WTC11 (cell line): ENCODE measurements at regions not wholly inside any gene's neighbourhood (a gene's known extent, or its start where the extent isn't known, plus 50 kb on each side); places are given as distances from the start of the nearest gene placed in this dataset.

Experiments
- ATAC-seq: fragments of 200-7000 bp; cut with Tn5 transposase; 2 replicates; pipeline ENCODE4 v1.10.0; 2021; ENCODE audit warnings: mild to moderate bottlenecking, moderate library complexity
- CTCF ChIA-PET: fragments of 300-600 bp; sonication (Branson Sonifier 250); formaldehyde crosslinking; loops from one replicate; lab custom pipeline; 2021; ENCODE audit warnings: antibody characterized with exemption; lab: Charles Lee
- POLR2A ChIA-PET: fragments of 350-600 bp; sonication (Branson Sonifier 250); formaldehyde crosslinking; loops from one replicate; lab custom pipeline; 2021; ENCODE audit warnings: antibody characterized with exemption; lab: Charles Lee
- DNase-seq: peaks from one replicate; pipeline ENCODE4 v3.0.0; 2021; ENCODE audit warnings: low spot score
- H3K27ac Mint-ChIP-seq: 2 replicates; pipeline ENCODE4 v1.8.0; 2021; ENCODE audit warnings: mixed read lengths
- H3K27me3 Mint-ChIP-seq: 2 replicates; pipeline ENCODE4 v1.8.0; 2021; ENCODE audit warnings: low read depth, mild to moderate bottlenecking, moderate library complexity, mixed read lengths
- H3K36me3 Mint-ChIP-seq: 2 replicates; pipeline ENCODE4 v1.8.0; 2021; ENCODE audit warnings: mixed read lengths
- H3K4me1 Mint-ChIP-seq: 2 replicates; pipeline ENCODE4 v1.8.0; 2022; ENCODE audit warnings: mixed read lengths
- H3K4me3 Mint-ChIP-seq: 2 replicates; pipeline ENCODE4 v1.8.0; 2021; ENCODE audit warnings: mild to moderate bottlenecking, moderate library complexity, mixed read lengths
- H3K9me3 Mint-ChIP-seq: 2 replicates; pipeline ENCODE4 v1.8.0; 2021; ENCODE audit warnings: mixed read lengths
- ATF1 ChIP-seq: sonication (generic); formaldehyde crosslinking; IDR thresholded peaks from 2 replicates; pipeline ENCODE4 v1.8.1; 2023; ENCODE audit warnings: mild to moderate bottlenecking, moderate library complexity, missing genetic modification reagents
- ATF2 ChIP-seq: sonication (generic); formaldehyde crosslinking; IDR thresholded peaks from 2 replicates; pipeline ENCODE4 v1.8.1; 2022; ENCODE audit warnings: low read depth, missing genetic modification reagents, borderline replicate concordance
- CREB1 ChIP-seq: sonication (generic); formaldehyde crosslinking; IDR thresholded peaks from 2 replicates; pipeline ENCODE4 v1.8.0; 2023; ENCODE audit warnings: mild to moderate bottlenecking, missing genetic modification reagents
- ESRRA ChIP-seq: sonication (generic); formaldehyde crosslinking; IDR thresholded peaks from 2 replicates; pipeline ENCODE4 v1.8.1; 2022; ENCODE audit warnings: mild to moderate bottlenecking, missing genetic modification reagents, borderline replicate concordance
- GRHL2 ChIP-seq: fragments of 250-450 bp; sonication (Bioruptor Pico); IDR thresholded peaks from 2 replicates; pipeline ENCODE4 v1.8.0; 2022; ENCODE audit warnings: mild to moderate bottlenecking, moderate library complexity; ENCODE audit not compliant: insufficient replicate concordance, severe bottlenecking
- HMGA2 ChIP-seq: fragments of 250-450 bp; sonication (Bioruptor Pico); IDR thresholded peaks from 2 replicates; pipeline ENCODE4 v1.4.0; 2021; ENCODE audit warnings: mild to moderate bottlenecking, moderate library complexity
- NFATC4 ChIP-seq: fragments of 250-450 bp; sonication (Bioruptor Pico); IDR thresholded peaks from 2 replicates; pipeline ENCODE4 v1.9.0; 2021; ENCODE audit warnings: mild to moderate bottlenecking
- RELA ChIP-seq: sonication (generic); formaldehyde crosslinking; IDR thresholded peaks from 2 replicates; pipeline ENCODE4 v1.8.1; 2022; ENCODE audit warnings: missing genetic modification reagents, mild to moderate bottlenecking, borderline replicate concordance
- SMAD4 ChIP-seq: sonication (generic); formaldehyde crosslinking; IDR thresholded peaks from 2 replicates; pipeline ENCODE4 v1.8.0; 2022; ENCODE audit warnings: mild to moderate bottlenecking, missing genetic modification reagents
- TCF7 ChIP-seq: sonication (generic); formaldehyde crosslinking; IDR thresholded peaks from 2 replicates; pipeline ENCODE4 v1.8.0; 2022; ENCODE audit warnings: mild to moderate bottlenecking, low read depth, missing genetic modification reagents, moderate library complexity
- ZBTB21 ChIP-seq: sonication (generic); formaldehyde crosslinking; IDR thresholded peaks from 2 replicates; pipeline ENCODE4 v1.8.1; 2023; ENCODE audit warnings: mild to moderate bottlenecking, missing genetic modification reagents, borderline replicate concordance
- ZNF219 ChIP-seq: sonication (generic); formaldehyde crosslinking; IDR thresholded peaks from 2 replicates; pipeline ENCODE4 v1.8.0; 2023; ENCODE audit warnings: missing genetic modification reagents, mild to moderate bottlenecking, borderline replicate concordance
- ZNF263 ChIP-seq: sonication (generic); formaldehyde crosslinking; IDR thresholded peaks from 2 replicates; pipeline ENCODE4 v1.8.1; 2022; ENCODE audit warnings: low read depth, mild to moderate bottlenecking, moderate library complexity, missing genetic modification reagents
- ZNF416 ChIP-seq: fragments of 250-450 bp; sonication (Bioruptor Pico); IDR thresholded peaks from 2 replicates; pipeline ENCODE4 v1.9.0; 2021; ENCODE audit warnings: mild to moderate bottlenecking, inconsistent platforms
- TF ChIP-seq, protein P1 (sequence below): sonication (generic); formaldehyde crosslinking; conservative IDR thresholded peaks from 2 replicates; pipeline ENCODE4 v1.8.1; 2023; ENCODE audit warnings: mild to moderate bottlenecking, low read depth, missing genetic modification reagents, moderate library complexity
- TF ChIP-seq, protein P2 (sequence below): fragments of 250-450 bp; sonication (Bioruptor Pico); IDR thresholded peaks from 2 replicates; pipeline ENCODE4 v1.9.0; 2021; ENCODE audit warnings: mild to moderate bottlenecking, borderline replicate concordance
- TF ChIP-seq, protein P3 (sequence below): sonication (generic); formaldehyde crosslinking; IDR thresholded peaks from 2 replicates; pipeline ENCODE4 v1.8.0; 2023; ENCODE audit warnings: mild to moderate bottlenecking, missing genetic modification reagents

DNA sequence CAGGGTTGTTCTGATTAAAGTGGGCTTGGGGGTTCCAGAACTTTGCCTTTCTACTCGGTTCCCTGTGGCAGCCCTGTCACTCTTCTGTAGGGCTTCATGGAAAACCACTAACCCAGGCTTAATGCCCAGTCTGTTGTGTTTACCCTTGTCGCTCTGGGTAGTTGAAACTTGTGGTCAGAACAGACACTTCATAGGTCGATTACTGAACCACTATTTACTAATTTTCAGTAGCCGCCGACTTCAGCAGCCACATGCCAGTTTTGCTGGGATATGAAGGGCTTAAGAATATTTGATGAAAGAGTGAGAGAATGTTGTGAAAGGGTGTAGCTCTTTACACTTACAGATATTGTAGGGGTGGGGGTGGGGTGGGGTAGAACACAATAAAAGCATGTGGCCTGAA is 362.3 kb downstream of the RND3 start (continued):
- TF ChIP-seq, protein P1, sequence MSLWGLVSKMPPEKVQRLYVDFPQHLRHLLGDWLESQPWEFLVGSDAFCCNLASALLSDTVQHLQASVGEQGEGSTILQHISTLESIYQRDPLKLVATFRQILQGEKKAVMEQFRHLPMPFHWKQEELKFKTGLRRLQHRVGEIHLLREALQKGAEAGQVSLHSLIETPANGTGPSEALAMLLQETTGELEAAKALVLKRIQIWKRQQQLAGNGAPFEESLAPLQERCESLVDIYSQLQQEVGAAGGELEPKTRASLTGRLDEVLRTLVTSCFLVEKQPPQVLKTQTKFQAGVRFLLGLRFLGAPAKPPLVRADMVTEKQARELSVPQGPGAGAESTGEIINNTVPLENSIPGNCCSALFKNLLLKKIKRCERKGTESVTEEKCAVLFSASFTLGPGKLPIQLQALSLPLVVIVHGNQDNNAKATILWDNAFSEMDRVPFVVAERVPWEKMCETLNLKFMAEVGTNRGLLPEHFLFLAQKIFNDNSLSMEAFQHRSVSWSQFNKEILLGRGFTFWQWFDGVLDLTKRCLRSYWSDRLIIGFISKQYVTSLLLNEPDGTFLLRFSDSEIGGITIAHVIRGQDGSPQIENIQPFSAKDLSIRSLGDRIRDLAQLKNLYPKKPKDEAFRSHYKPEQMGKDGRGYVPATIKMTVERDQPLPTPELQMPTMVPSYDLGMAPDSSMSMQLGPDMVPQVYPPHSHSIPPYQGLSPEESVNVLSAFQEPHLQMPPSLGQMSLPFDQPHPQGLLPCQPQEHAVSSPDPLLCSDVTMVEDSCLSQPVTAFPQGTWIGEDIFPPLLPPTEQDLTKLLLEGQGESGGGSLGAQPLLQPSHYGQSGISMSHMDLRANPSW (CRISPR knock-in tag): no peak
- no peak for TF ChIP-seq ZNF263 (CRISPR knock-in tag)
- TF ChIP-seq ZNF219: no peak
- no peak for TF ChIP-seq NFATC4 (CRISPR knock-in tag)
- TF ChIP-seq, protein P2, sequence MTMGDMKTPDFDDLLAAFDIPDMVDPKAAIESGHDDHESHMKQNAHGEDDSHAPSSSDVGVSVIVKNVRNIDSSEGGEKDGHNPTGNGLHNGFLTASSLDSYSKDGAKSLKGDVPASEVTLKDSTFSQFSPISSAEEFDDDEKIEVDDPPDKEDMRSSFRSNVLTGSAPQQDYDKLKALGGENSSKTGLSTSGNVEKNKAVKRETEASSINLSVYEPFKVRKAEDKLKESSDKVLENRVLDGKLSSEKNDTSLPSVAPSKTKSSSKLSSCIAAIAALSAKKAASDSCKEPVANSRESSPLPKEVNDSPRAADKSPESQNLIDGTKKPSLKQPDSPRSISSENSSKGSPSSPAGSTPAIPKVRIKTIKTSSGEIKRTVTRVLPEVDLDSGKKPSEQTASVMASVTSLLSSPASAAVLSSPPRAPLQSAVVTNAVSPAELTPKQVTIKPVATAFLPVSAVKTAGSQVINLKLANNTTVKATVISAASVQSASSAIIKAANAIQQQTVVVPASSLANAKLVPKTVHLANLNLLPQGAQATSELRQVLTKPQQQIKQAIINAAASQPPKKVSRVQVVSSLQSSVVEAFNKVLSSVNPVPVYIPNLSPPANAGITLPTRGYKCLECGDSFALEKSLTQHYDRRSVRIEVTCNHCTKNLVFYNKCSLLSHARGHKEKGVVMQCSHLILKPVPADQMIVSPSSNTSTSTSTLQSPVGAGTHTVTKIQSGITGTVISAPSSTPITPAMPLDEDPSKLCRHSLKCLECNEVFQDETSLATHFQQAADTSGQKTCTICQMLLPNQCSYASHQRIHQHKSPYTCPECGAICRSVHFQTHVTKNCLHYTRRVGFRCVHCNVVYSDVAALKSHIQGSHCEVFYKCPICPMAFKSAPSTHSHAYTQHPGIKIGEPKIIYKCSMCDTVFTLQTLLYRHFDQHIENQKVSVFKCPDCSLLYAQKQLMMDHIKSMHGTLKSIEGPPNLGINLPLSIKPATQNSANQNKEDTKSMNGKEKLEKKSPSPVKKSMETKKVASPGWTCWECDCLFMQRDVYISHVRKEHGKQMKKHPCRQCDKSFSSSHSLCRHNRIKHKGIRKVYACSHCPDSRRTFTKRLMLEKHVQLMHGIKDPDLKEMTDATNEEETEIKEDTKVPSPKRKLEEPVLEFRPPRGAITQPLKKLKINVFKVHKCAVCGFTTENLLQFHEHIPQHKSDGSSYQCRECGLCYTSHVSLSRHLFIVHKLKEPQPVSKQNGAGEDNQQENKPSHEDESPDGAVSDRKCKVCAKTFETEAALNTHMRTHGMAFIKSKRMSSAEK: no peak

GRCh38 chr2:150124739-150125138 is 362.7 kb downstream of the RND3 start:
- Mint-ChIP-seq H3K27me3 (no peaks in the 10 kb centered on the region), H3K4me3 (no peak overlapping the region), H3K36me3 (peaks cover 8% of the 10 kb centered on the region), H3K27ac (no peak overlapping the region), H3K9me3 (peaks cover 16% of the 10 kb centered on the region), H3K4me1 (peaks cover 45% of the 10 kb centered on the region)
- TF ChIP-seq ATF1 (no peak), GRHL2 (CRISPR knock-in tag) (no peak), ZBTB21 (CRISPR knock-in tag) (no peak)
- TF ChIP-seq, protein P2: no peak
- no peak for ATAC-seq
- ChIA-PET CTCF (no interaction called here), POLR2A (no interaction called here)
- no peak for DNase-seq

- DNase-seq: no peak
- peaks cover 51% of the 10 kb centered on the region for H3K4me1 Mint-ChIP-seq
- H3K36me3 Mint-ChIP-seq: no peaks in the 10 kb centered on the region
- H3K9me3 Mint-ChIP-seq: peaks cover 1% of the 10 kb centered on the region
- H3K4me3 Mint-ChIP-seq: no peak overlapping the region
- H3K27me3 Mint-ChIP-seq: no peaks in the 10 kb centered on the region
- ChIA-PET CTCF (no interaction called here), POLR2A (no interaction called here)
- no peak for ATAC-seq
- TF ChIP-seq SMAD4 (CRISPR knock-in tag) (no peak), HMGA2 (CRISPR knock-in tag) (no peak), TCF7 (CRISPR knock-in tag) (no peak), CREB1 (CRISPR knock-in tag) (no peak), ZNF416 (CRISPR knock-in tag) (no peak), ATF2 (CRISPR knock-in tag) (no peak), ESRRA (CRISPR knock-in tag) (no peak), RELA (no peak)
- TF ChIP-seq, protein P3, sequence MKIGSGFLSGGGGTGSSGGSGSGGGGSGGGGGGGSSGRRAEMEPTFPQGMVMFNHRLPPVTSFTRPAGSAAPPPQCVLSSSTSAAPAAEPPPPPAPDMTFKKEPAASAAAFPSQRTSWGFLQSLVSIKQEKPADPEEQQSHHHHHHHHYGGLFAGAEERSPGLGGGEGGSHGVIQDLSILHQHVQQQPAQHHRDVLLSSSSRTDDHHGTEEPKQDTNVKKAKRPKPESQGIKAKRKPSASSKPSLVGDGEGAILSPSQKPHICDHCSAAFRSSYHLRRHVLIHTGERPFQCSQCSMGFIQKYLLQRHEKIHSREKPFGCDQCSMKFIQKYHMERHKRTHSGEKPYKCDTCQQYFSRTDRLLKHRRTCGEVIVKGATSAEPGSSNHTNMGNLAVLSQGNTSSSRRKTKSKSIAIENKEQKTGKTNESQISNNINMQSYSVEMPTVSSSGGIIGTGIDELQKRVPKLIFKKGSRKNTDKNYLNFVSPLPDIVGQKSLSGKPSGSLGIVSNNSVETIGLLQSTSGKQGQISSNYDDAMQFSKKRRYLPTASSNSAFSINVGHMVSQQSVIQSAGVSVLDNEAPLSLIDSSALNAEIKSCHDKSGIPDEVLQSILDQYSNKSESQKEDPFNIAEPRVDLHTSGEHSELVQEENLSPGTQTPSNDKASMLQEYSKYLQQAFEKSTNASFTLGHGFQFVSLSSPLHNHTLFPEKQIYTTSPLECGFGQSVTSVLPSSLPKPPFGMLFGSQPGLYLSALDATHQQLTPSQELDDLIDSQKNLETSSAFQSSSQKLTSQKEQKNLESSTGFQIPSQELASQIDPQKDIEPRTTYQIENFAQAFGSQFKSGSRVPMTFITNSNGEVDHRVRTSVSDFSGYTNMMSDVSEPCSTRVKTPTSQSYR (CRISPR knock-in tag): no peak
- H3K27ac Mint-ChIP-seq: no peak overlapping the region; the same call in 1 of the 2 replicates
Measured at GRCh38 chr2:150122871-150123613, 364.4 kb downstream of the RND3 start.
